NB4 (cell line): ENCODE measurements at regions not wholly inside any gene's neighbourhood (a gene's known extent, or its start where the extent isn't known, plus 50 kb on each side); places are given as distances from the start of the nearest gene placed in this dataset.

Experiments
- CTCF ChIP-seq: IDR thresholded peaks from one replicate; pipeline ENCODE4 v1.5.1; 2012; ENCODE audit warnings: low read depth, low read length
- POLR2A ChIP-seq: IDR thresholded peaks from 2 replicates; pipeline ENCODE4 v1.6.1; 2011; ENCODE audit warnings: mild to moderate bottlenecking; ENCODE audit not compliant: insufficient read length; ENCODE audit errors: extremely low read depth

- TF ChIP-seq POLR2A = no peak
- TF ChIP-seq CTCF = no peak
Measured at GRCh38 chr7:119711104-119711503, 561.9 kb upstream of the KCND2 start.
